Hepatocyte (in vitro differentiated cells): ENCODE measurements at regions not wholly inside any gene's neighbourhood (a gene's known extent, or its start where the extent isn't known, plus 50 kb on each side); places are given as distances from the start of the nearest gene placed in this dataset.

Experiments
- DNase-seq: peaks from one replicate; pipeline ENCODE4 v3.0.0-alpha.2; 2016; ENCODE audit warnings: low spot score
- H2AFZ ChIP-seq: fragments of 200-600 bp; sonication (generic); 2 replicates; pipeline ENCODE4 v1.6.0; 2016; ENCODE audit warnings: antibody characterized with exemption, mild to moderate bottlenecking
- H3K27ac ChIP-seq: fragments of 200-600 bp; sonication (generic); 2 replicates; pipeline ENCODE4 v1.5.1; 2016; ENCODE audit warnings: mild to moderate bottlenecking
- H3K27me3 ChIP-seq: fragments of 200-600 bp; sonication (generic); 2 replicates; pipeline ENCODE4 v1.6.1; 2016
- H3K36me3 ChIP-seq: fragments of 200-600 bp; sonication (generic); replicated peaks from 2 replicates; pipeline ENCODE4 v1.5.1; 2016; ENCODE audit warnings: low read depth; ENCODE audit not compliant: insufficient read depth
- H3K4me1 ChIP-seq: fragments of 200-600 bp; sonication (generic); 2 replicates; pipeline ENCODE4 v1.5.1; 2016; ENCODE audit warnings: mild to moderate bottlenecking, moderate library complexity; ENCODE audit not compliant: insufficient read depth
- H3K4me2 ChIP-seq: fragments of 200-600 bp; sonication (generic); 2 replicates; pipeline ENCODE4 v1.6.0; 2016
- H3K4me3 ChIP-seq: fragments of 200-600 bp; sonication (generic); 2 replicates; pipeline ENCODE4 v1.5.1; 2016; ENCODE audit warnings: mild to moderate bottlenecking
- H3K79me2 ChIP-seq: fragments of 200-600 bp; sonication (generic); 2 replicates; pipeline ENCODE4 v1.6.0; 2017; ENCODE audit warnings: mild to moderate bottlenecking
- H3K9me2 ChIP-seq: fragments of 200-600 bp; sonication (generic); replicated peaks from 2 replicates; pipeline ENCODE4 v1.6.0; 2017; ENCODE audit warnings: mild to moderate bottlenecking; ENCODE audit not compliant: insufficient read depth
- H3K9me3 ChIP-seq: fragments of 200-600 bp; sonication (generic); 2 replicates; pipeline ENCODE4 v1.5.1; 2016; ENCODE audit warnings: low read depth, mild to moderate bottlenecking
- H4K20me1 ChIP-seq: fragments of 200-600 bp; sonication (generic); 2 replicates; pipeline ENCODE4 v1.6.0; 2016; ENCODE audit warnings: mild to moderate bottlenecking; ENCODE audit not compliant: insufficient read depth, poor library complexity, severe bottlenecking
- EZH2 ChIP-seq: fragments of 200-600 bp; sonication (generic); IDR thresholded peaks from 2 replicates; pipeline ENCODE4 v1.6.1; 2016; ENCODE audit warnings: antibody characterized with exemption, mild to moderate bottlenecking, borderline replicate concordance
- EZH2phosphoT487 ChIP-seq: fragments of 200-600 bp; sonication (generic); IDR thresholded peaks from one replicate; pipeline ENCODE4 v1.6.1; 2018; ENCODE audit warnings: antibody characterized with exemption, mild to moderate bottlenecking, low read depth, moderate library complexity; ENCODE audit not compliant: unreplicated experiment, severe bottlenecking
- WGBS: methylation state at CpG from one replicate; pipeline ENCODE4 v1.1.6; 2016; ENCODE audit warnings: low lambda C conversion rate; ENCODE audit errors: missing lambda C conversion rate; 5-methylcytosine and 5-hydroxymethylcytosine counted together
- TF ChIP-seq, protein P1 (sequence below): fragments of 200-600 bp; sonication (generic); IDR thresholded peaks from 2 replicates; pipeline ENCODE4 v1.5.1; 2016; ENCODE audit warnings: antibody characterized with exemption, mild to moderate bottlenecking; ENCODE audit not compliant: poor library complexity

DNA sequence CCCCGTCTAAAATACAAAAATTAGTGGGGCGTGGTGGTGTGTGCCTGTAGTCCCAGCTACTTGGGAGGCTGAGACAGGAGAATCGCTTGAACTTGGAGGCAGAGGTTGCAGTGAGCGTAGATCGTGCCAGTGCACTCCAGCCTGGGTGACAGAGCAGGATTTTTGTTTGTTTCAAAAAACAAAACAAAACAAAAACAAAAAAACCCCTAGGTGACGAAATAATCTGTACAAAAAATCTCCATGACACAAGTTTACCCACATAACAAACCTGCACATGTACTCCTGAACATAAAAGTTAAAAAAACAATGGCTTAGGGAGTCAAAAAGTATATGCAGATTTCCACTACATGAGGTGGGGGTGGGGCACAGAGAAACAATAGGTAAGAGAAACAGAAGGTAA lies 140.5 kb upstream of the ASIC2 start:
- Histone ChIP-seq H2AFZ (no peak overlapping the region), H3K4me3 (no peak overlapping the region), H3K27me3 (no peaks in the 10 kb centered on the region), H3K4me2 (no peak overlapping the region), H4K20me1 (no peaks in the 10 kb centered on the region), H3K36me3 (no peaks in the 10 kb centered on the region), H3K4me1 (no peaks in the 10 kb centered on the region), H3K9me2 (no peaks in the 10 kb centered on the region), H3K79me2 (no peaks in the 10 kb centered on the region), H3K27ac (no peak overlapping the region), H3K9me3 (no peaks in the 10 kb centered on the region)
- TF ChIP-seq, protein P1, sequence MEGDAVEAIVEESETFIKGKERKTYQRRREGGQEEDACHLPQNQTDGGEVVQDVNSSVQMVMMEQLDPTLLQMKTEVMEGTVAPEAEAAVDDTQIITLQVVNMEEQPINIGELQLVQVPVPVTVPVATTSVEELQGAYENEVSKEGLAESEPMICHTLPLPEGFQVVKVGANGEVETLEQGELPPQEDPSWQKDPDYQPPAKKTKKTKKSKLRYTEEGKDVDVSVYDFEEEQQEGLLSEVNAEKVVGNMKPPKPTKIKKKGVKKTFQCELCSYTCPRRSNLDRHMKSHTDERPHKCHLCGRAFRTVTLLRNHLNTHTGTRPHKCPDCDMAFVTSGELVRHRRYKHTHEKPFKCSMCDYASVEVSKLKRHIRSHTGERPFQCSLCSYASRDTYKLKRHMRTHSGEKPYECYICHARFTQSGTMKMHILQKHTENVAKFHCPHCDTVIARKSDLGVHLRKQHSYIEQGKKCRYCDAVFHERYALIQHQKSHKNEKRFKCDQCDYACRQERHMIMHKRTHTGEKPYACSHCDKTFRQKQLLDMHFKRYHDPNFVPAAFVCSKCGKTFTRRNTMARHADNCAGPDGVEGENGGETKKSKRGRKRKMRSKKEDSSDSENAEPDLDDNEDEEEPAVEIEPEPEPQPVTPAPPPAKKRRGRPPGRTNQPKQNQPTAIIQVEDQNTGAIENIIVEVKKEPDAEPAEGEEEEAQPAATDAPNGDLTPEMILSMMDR: no peak
- no peak for TF ChIP-seq EZH2
- TF ChIP-seq EZH2phosphoT487: no peak
- WGBS: 82% methylated on average over 6 of the region's 6 CpGs
- DNase-seq: no peak

DNA sequence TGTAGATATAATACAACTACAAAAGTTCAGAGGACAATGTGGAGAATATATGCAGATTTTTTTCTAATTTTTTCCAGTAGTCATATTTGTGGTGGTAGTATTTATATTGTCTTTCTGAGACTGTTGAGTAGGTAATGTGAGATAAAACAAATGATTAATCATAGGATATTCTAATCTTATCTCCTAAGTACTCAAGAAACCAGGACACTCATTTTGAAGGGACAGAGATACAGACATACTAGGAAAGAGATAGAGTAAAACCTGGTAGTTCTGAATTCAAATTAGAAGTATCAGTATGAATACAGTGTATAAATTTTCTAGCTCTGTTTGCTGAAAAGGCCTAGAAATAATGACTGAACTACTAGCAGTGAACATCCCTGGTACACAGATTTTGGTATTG lies 141.7 kb upstream of the ASIC2 start:
- no peaks in the 10 kb centered on the region for H3K79me2 ChIP-seq
- no peaks in the 10 kb centered on the region for H3K27me3 ChIP-seq
- TF ChIP-seq EZH2phosphoT487 (no peak), EZH2 (no peak)
- TF ChIP-seq, protein P1: no peak
- no peak overlapping the region for H3K4me3 ChIP-seq
- no peaks in the 10 kb centered on the region for H3K9me3 ChIP-seq
- no peak overlapping the region for H3K27ac ChIP-seq
- no peak overlapping the region for H3K4me2 ChIP-seq
- no peak for DNase-seq
- H3K4me1 ChIP-seq: no peaks in the 10 kb centered on the region
- no peaks in the 10 kb centered on the region for H3K9me2 ChIP-seq
- H4K20me1 ChIP-seq: no peaks in the 10 kb centered on the region
- no peaks in the 10 kb centered on the region for H3K36me3 ChIP-seq
- no peak overlapping the region for H2AFZ ChIP-seq

DNA sequence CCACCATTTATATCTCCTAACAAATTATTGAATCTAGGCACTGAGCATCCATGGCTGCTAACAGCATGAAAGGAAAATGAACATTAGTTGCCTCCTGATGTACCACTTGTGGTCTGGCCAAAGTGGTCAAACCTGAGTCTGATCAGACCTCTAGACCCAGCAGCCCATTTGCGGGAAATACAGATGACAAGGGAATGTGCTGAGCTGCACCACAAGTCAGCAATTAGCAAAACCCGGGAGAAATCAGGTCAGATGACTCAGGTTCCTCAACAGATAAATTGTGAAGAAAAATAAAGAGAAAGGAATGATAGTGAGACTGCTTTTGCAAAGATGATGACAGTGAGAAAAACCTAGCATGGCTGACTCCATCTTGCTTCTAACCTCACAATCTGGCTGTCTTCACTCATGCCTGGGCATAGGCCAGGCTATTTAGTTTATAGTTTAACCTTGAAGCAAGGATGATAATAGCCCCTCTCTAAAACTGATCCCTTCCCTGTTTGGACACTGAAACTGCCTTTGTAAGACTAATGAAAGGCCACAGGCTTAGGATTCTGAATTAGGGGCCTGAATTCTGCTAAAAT lies 142.7 kb upstream of the ASIC2 start:
- no peak overlapping the region for H3K27ac ChIP-seq
- no peak overlapping the region for H3K4me2 ChIP-seq
- 47% methylated on average over 2 of the region's 2 CpGs for WGBS
- H3K79me2 ChIP-seq: no peaks in the 10 kb centered on the region
- H4K20me1 ChIP-seq: no peaks in the 10 kb centered on the region
- H2AFZ ChIP-seq: no peak overlapping the region
- H3K36me3 ChIP-seq: no peaks in the 10 kb centered on the region
- H3K4me1 ChIP-seq: no peaks in the 10 kb centered on the region
- no peak overlapping the region for H3K4me3 ChIP-seq
- H3K27me3 ChIP-seq: no peaks in the 10 kb centered on the region
- H3K9me2 ChIP-seq: no peaks in the 10 kb centered on the region
- no peak for DNase-seq
- TF ChIP-seq, protein P1: no peak
- TF ChIP-seq EZH2: no peak
- TF ChIP-seq EZH2phosphoT487: no peak
- no peaks in the 10 kb centered on the region for H3K9me3 ChIP-seq

DNA sequence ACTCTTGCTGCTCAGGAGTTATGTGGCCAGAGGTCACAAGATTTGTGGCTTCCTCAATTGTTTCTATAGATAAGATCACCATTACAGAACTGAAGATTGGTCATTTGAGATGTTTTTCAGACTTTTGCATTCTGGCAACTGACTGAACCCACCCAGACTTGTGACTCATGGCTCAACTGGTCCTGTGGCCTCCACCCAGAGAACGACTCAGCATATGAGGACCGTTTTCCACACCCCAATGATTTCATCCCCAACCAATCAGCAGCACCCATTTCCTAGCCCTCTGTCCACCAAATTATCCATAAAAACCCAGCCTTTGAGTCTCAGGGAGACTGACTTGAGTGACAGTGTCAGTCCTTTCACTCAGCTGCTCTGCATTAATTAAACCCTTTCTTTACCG lies 143.2 kb upstream of the ASIC2 start:
- WGBS: 66% methylated on average over 3 of the region's 3 CpGs
- Histone ChIP-seq H3K9me2 (no peaks in the 10 kb centered on the region), H3K27ac (no peak overlapping the region), H3K4me2 (no peak overlapping the region), H3K27me3 (no peaks in the 10 kb centered on the region), H4K20me1 (no peaks in the 10 kb centered on the region), H3K9me3 (no peaks in the 10 kb centered on the region), H3K4me3 (no peak overlapping the region), H2AFZ (no peak overlapping the region), H3K4me1 (no peaks in the 10 kb centered on the region), H3K79me2 (no peaks in the 10 kb centered on the region), H3K36me3 (no peaks in the 10 kb centered on the region)
- no peak for DNase-seq
- TF ChIP-seq, protein P1: no peak
- TF ChIP-seq EZH2 (no peak), EZH2phosphoT487 (no peak)
